ENCODE measurements at regions not wholly inside any gene's neighbourhood (a gene's known extent, or its start where the extent isn't known, plus 50 kb on each side); places are given as distances from the start of the nearest gene placed in this dataset.

- TF ChIP-seq POLR2AphosphoS5 (IDR thresholded peaks at IDR 0.05; ENCODE audit: low read depth, low read length): no peak
- TF ChIP-seq POLR2A (IDR thresholded peaks at IDR 0.05; ENCODE audit: low read depth, low read length): no peak
- no peak for TF ChIP-seq TAF1 (IDR thresholded peaks at IDR 0.05; ENCODE audit: low read depth, low read length)
- TF ChIP-seq POU2F2 (IDR thresholded peaks at IDR 0.05; ENCODE audit: low read depth, low read length): no peak
- no peak for TF ChIP-seq SPI1 (IDR thresholded peaks at IDR 0.05; ENCODE audit: low read depth, low read length)
- TF ChIP-seq PAX5 (IDR thresholded peaks at IDR 0.05; ENCODE audit: insufficient read depth, low read length, severe bottlenecking): no peak
Observed at GRCh38 chr14:53571641-53572328, 384.8 kb downstream of the BMP4 start.
